Breast epithelium (tissue), 4 donors: ENCODE measurements at regions not wholly inside any gene's neighbourhood (a gene's known extent, or its start where the extent isn't known, plus 50 kb on each side); places are given as distances from the start of the nearest gene placed in this dataset.

ENCODE experiments used
- DNase-seq, 2 donors: peaks; one replicate each; pipeline ENCODE4 v3.0.0-alpha.2; 2019; ENCODE audit warnings: low spot score in 2 of 2
- H3K27ac ChIP-seq, 2 donors: fragments of 200-600 bp; sonication (generic) in 1 of 2; one replicate each; pipeline ENCODE4 v1.5.1; 2016 to 2019; ENCODE audit warnings: mild to moderate bottlenecking in 1 of 2
- H3K27me3 ChIP-seq, 2 donors: fragments of 200-600 bp; sonication (generic) in 1 of 2; one replicate each; pipeline versions ENCODE4 v1.5.1 to v1.6.0; 2017 to 2019; ENCODE audit warnings: control low read depth in 1 of 2, mild to moderate bottlenecking in 1 of 2
- H3K36me3 ChIP-seq: fragments of 200-600 bp; one replicate; pipeline ENCODE4 v1.5.1; 2019
- H3K4me1 ChIP-seq, 2 donors: fragments of 200-600 bp; sonication (generic); one replicate each; pipeline ENCODE4 v1.5.1; 2016 to 2019; ENCODE audit warnings: control low read depth in 1 of 2
- H3K4me3 ChIP-seq, 3 donors: fragments of 200-600 bp; sonication (generic); 1 replicate in 2 of 3; 2 replicates in 1 of 3; pipeline ENCODE4 v1.5.1; 2016 to 2019; ENCODE audit warnings: mild to moderate bottlenecking in 3 of 3, moderate library complexity in 2 of 3
- H3K9me3 ChIP-seq, 2 donors: fragments of 200-600 bp; sonication (generic) in 1 of 2; one replicate each; pipeline ENCODE4 v1.5.1; 2016 to 2019; ENCODE audit warnings: control low read depth in 1 of 2
- POLR2A ChIP-seq: fragments of 450-650 bp; IDR thresholded peaks from one replicate; pipeline ENCODE4 v1.6.1; 2016; ENCODE audit warnings: antibody characterized with exemption, mild to moderate bottlenecking, moderate library complexity
- POLR2AphosphoS5 ChIP-seq, 3 donors: sonication (generic); formaldehyde crosslinking; IDR thresholded peaks; one replicate each; pipeline ENCODE4 v1.6.1; 2017; ENCODE audit warnings: antibody characterized with exemption in 3 of 3
- intact Hi-C: fragments of 100-400 bp; cut with DNase I; formaldehyde crosslinking; loops from one replicate; pipeline ENCODE4 v1.15.1; 2023; ENCODE audit warnings: low total_unique reads
- TF ChIP-seq, protein P1 (sequence below), 3 donors: fragments of 450-650 bp; IDR thresholded peaks; one replicate each; pipeline ENCODE4 v1.5.1; 2016 to 2017; ENCODE audit warnings: antibody characterized with exemption in 3 of 3, mild to moderate bottlenecking in 3 of 3, moderate library complexity in 3 of 3

DNA sequence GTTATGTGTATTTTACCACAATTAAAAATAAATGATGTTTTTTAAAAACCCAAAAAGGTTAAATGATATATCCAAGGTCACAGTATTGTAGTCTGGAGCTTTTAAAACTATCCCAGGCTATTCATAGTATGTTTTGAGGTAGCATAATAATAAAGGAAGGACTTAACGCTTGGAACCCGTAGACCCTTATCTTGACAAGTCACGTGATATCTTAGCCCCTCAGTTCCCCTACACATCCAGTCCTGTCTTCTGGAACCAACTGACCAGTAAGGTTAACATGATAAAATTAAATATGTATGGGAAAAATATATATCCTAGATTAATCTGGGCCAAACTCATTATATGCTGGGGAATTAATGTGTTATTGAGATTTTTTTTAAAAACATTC is 142.2 kb downstream of the RXFP2 start:
- H3K27me3 ChIP-seq: no peaks in the 10 kb centered on the region
- intact Hi-C loops: no loop called here
- TF ChIP-seq POLR2A: no peak
- no peak for TF ChIP-seq POLR2AphosphoS5 (IDR thresholded peaks at IDR 0.05)
- TF ChIP-seq, protein P1, sequence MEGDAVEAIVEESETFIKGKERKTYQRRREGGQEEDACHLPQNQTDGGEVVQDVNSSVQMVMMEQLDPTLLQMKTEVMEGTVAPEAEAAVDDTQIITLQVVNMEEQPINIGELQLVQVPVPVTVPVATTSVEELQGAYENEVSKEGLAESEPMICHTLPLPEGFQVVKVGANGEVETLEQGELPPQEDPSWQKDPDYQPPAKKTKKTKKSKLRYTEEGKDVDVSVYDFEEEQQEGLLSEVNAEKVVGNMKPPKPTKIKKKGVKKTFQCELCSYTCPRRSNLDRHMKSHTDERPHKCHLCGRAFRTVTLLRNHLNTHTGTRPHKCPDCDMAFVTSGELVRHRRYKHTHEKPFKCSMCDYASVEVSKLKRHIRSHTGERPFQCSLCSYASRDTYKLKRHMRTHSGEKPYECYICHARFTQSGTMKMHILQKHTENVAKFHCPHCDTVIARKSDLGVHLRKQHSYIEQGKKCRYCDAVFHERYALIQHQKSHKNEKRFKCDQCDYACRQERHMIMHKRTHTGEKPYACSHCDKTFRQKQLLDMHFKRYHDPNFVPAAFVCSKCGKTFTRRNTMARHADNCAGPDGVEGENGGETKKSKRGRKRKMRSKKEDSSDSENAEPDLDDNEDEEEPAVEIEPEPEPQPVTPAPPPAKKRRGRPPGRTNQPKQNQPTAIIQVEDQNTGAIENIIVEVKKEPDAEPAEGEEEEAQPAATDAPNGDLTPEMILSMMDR (IDR thresholded peaks at IDR 0.05): no peak
- DNase-seq: no peak
- no peak overlapping the region for H3K27ac ChIP-seq
- H3K36me3 ChIP-seq: no peaks in the 10 kb centered on the region
- no peaks in the 10 kb centered on the region for H3K4me1 ChIP-seq
- no peak overlapping the region for H3K4me3 ChIP-seq
- H3K9me3 ChIP-seq: no peaks in the 10 kb centered on the region

DNA sequence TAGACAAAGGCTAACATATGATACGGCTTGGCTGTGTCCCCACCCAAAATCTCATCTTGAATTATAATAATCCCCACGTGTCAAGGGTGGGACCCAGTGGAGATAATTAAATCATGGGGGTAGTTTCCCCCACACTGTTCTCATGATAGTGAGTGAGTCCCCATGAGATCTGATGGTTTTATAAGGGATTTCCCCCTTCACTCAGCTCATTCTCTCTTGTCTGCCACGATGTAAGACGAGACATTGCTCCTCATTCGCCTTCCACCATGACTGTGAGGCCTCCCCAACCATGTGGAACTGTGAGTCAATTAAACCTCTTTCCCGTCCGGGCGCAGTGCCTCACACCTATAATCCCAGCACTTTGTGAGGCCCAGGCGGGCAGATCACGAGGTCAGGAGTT is 143.5 kb downstream of the RXFP2 start:
- Histone ChIP-seq H3K27me3 (no peaks in the 10 kb centered on the region), H3K27ac (no peak overlapping the region), H3K36me3 (no peaks in the 10 kb centered on the region), H3K9me3 (no peaks in the 10 kb centered on the region), H3K4me1 (no peaks in the 10 kb centered on the region), H3K4me3 (no peak overlapping the region)
- TF ChIP-seq POLR2A (no peak), POLR2AphosphoS5 (IDR thresholded peaks at IDR 0.05) (no peak)
- TF ChIP-seq, protein P1 (IDR thresholded peaks at IDR 0.05): no peak
- no peak for DNase-seq
- intact Hi-C loops: no loop called here

DNA sequence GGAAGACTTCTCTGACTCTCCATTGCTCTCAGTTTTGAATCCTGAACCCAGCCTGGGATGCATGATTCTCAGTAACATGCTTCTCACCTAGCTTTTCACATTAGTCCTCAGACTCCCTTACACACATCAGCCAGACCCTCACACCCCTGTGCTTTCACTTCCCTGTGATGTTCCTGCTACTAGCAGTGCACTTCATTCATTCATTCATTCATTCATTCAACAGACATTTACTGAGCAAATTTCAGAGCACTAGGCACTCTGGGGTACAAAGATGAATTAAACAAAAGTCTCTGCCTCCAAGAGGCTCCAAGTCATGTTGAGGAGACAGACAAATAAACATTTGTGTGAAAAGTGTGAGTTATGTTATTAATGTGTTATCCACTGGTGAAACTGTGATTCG is 145.2 kb downstream of the RXFP2 start:
- Histone ChIP-seq H3K36me3 (no peaks in the 10 kb centered on the region), H3K4me1 (no peaks in the 10 kb centered on the region), H3K9me3 (no peaks in the 10 kb centered on the region), H3K27me3 (no peaks in the 10 kb centered on the region), H3K27ac (no peak overlapping the region), H3K4me3 (no peak overlapping the region)
- TF ChIP-seq, protein P1 (IDR thresholded peaks at IDR 0.05): no peak
- no peak for TF ChIP-seq POLR2AphosphoS5 (IDR thresholded peaks at IDR 0.05)
- TF ChIP-seq POLR2A: no peak
- no peak for DNase-seq
- intact Hi-C loops: no loop called here

DNA sequence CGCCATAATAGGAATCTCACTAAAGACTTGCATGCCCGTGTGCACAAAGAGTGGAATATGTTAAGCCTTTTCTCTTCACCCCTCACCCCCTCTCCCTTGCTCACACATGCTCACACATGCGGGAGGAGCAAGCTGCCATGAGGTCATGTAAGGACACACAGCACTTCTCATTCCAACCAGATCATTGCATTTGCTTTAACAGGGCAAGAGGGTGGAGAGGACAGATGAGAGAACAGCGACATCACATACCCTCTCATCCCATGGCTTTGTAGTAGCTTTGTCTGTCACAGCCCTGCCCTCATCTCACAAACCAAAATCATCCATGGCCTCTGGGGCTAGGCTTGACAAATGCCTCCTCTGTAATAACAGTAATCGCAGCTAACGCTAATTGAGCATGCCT is 145.6 kb upstream of the FRY start:
- no peak overlapping the region for H3K27ac ChIP-seq
- H3K36me3 ChIP-seq: no peaks in the 10 kb centered on the region
- intact Hi-C loops: no loop called here
- H3K4me1 ChIP-seq: no peaks in the 10 kb centered on the region
- H3K9me3 ChIP-seq: no peaks in the 10 kb centered on the region
- H3K4me3 ChIP-seq: no peak overlapping the region
- H3K27me3 ChIP-seq: no peaks in the 10 kb centered on the region
- no peak for DNase-seq
- TF ChIP-seq, protein P1 (IDR thresholded peaks at IDR 0.05): no peak
- no peak for TF ChIP-seq POLR2A
- TF ChIP-seq POLR2AphosphoS5 (IDR thresholded peaks at IDR 0.05): no peak

DNA sequence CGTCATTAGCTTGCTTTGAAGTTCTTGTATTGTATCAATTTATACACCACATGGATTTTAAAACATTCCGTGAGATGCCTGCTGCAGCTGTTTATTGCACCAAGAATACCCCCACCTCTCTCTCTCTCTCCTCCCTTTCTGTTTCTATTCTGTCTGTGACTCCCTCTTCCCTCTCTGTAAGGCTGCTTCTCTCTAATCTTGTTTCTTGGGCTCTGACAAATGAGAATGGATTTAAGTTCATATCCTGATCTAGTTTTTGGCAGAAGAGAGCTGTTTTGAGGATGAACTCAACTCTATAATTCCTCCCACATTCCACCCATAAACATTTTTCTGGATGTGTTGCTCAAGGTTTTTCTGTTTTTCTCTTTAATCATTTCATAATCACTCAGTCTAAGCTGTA is 144.3 kb upstream of the FRY start:
- no peak overlapping the region for H3K27ac ChIP-seq
- no peaks in the 10 kb centered on the region for H3K36me3 ChIP-seq
- H3K4me3 ChIP-seq: no peak overlapping the region
- H3K9me3 ChIP-seq: no peaks in the 10 kb centered on the region
- no peak for DNase-seq
- TF ChIP-seq, protein P1 (IDR thresholded peaks at IDR 0.05): no peak
- no peak for TF ChIP-seq POLR2A
- TF ChIP-seq POLR2AphosphoS5 (IDR thresholded peaks at IDR 0.05): no peak
- intact Hi-C loops: no loop called here
- H3K27me3 ChIP-seq: no peaks in the 10 kb centered on the region
- no peaks in the 10 kb centered on the region for H3K4me1 ChIP-seq
